GM12864 (cell line): ENCODE measurements at regions not wholly inside any gene's neighbourhood (a gene's known extent, or its start where the extent isn't known, plus 50 kb on each side); places are given as distances from the start of the nearest gene placed in this dataset.

Experiments
- DNase-seq: peaks from one replicate; pipeline ENCODE4 v3.0.0-alpha.2; 2011; ENCODE audit warnings: low read depth
- H3K4me3 ChIP-seq: 2 replicates; pipeline ENCODE4 v1.5.1; 2011; ENCODE audit warnings: mild to moderate bottlenecking, low read depth, low read length, control low read depth
- TF ChIP-seq, protein P1 (sequence below): IDR thresholded peaks from 2 replicates; pipeline ENCODE4 v1.5.1; 2011; ENCODE audit warnings: low read depth, mild to moderate bottlenecking, moderate library complexity, low read length, control low read depth, inconsistent platforms; ENCODE audit errors: missing control alignments

DNA sequence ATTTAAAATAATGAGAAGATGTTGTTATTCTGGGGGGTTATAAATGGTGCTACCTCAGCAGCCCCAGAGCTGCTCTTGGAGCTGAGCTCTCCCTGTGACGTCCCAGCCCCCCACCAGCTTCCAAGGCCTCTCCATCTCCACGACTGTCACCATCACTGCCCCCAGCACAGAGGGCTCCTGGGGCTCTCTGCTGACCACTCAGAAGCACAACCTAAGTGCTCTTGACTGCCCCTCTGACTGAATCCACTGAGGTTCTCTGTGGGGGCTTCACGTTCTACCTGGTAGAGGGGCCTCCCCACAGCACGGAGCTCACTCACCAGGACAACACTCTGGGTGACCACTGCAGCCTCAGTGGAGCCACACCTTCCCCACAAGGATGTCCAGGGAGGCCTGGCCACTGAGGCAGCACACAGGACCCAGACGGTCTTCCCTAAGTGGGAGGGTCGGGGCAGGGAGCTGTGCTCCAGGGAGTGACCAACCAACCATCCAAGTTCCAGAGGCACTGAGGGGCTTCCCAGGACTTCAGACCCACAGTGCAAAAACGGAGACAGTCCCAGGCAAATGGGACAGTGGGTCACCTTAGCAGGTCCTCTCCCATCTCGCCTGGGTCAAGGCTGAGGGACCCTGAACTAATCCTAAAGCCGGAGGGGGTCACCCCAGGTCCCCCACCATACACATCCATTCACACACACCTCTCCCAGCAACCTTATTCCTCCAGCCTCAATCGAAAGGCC is 121.0 kb upstream of the PPP2R2D start:
- no peak for DNase-seq
- TF ChIP-seq, protein P1, sequence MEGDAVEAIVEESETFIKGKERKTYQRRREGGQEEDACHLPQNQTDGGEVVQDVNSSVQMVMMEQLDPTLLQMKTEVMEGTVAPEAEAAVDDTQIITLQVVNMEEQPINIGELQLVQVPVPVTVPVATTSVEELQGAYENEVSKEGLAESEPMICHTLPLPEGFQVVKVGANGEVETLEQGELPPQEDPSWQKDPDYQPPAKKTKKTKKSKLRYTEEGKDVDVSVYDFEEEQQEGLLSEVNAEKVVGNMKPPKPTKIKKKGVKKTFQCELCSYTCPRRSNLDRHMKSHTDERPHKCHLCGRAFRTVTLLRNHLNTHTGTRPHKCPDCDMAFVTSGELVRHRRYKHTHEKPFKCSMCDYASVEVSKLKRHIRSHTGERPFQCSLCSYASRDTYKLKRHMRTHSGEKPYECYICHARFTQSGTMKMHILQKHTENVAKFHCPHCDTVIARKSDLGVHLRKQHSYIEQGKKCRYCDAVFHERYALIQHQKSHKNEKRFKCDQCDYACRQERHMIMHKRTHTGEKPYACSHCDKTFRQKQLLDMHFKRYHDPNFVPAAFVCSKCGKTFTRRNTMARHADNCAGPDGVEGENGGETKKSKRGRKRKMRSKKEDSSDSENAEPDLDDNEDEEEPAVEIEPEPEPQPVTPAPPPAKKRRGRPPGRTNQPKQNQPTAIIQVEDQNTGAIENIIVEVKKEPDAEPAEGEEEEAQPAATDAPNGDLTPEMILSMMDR = no peak

DNA sequence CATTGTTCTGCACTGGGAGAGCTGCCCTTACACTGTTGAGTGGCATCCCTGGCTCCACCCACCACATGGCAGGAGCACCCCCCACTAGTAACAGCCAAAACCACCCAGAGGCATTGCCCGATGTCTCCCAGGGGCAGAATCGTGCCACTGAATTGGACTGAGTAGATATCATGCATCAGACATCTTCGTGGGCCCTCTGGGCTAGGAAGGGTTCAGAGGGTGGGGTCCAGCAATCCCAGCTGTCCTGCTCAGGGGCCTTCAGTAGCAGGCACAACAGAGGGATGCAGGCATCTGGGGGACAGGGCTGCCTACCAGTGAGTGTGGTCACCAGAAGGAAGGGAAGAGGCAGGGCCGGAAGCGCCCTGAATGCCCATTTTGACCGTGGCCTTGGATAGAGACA is 119.7 kb upstream of the PPP2R2D start:
- DNase-seq = no peak
- TF ChIP-seq, protein P1 = no peak
- no peak overlapping the region for H3K4me3 ChIP-seq

More for the DNA sequence above, 121.0 kb upstream of the PPP2R2D start:
- no peak overlapping the region for H3K4me3 ChIP-seq

DNA sequence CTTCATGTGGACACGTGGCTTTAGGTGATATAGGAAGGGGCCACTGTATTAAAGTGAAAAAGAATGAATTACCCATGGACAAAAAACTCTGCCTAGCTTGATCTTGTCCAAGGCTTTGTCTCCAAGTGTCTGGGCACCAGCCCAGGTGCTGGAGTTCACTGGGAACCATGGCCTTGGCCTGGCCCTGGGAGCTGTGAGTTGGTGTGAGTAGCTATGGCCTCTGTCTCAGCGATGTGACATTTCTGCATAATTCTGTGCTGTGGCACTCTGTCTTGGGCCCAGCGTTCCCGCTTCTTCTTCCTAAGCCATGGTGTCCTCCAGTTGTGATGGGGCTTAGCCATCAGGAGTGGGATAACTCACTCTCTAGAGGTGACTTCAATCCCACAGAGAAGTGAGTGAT is 119.0 kb upstream of the PPP2R2D start:
- DNase-seq = no peak
- H3K4me3 ChIP-seq = no peak overlapping the region
- TF ChIP-seq, protein P1 = no peak

DNA sequence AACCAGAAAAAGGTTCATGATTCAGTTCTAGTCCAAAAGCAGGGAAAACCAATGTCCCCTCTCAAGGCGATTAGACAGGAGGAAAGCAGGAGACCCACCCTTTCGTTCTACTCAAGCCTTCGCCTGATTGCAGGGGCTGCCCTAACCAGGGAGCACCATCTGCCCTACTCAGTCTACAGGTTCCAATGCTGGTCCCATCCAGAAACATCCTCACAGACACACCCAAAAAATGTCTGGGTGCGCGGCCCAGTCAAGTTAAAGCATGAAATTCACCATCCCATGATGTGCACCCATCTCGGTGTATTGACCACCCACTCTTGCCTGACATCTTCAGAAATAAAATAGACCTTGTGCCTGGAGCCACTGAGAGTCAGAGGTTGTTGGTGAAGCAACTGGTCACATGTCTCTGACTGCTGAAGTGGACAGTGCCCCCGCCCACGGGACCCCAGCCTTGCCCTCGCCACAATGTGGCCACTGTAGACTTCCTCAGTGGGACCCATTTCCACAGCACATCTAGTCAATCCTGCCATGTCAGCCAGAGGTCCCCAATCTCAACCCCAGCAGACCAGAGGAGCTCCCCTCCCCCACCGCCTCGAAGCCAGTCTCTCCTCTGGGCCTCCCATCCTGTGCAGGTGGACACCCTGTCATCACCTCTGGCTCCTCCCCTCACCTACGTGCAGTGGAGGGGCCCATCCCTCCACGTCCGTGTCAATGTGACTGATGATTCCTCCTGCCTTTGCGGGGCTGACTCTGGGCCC is 116.3 kb upstream of the PPP2R2D start:
- no peak overlapping the region for H3K4me3 ChIP-seq
- no peak for DNase-seq
- TF ChIP-seq, protein P1 = no peak

DNA sequence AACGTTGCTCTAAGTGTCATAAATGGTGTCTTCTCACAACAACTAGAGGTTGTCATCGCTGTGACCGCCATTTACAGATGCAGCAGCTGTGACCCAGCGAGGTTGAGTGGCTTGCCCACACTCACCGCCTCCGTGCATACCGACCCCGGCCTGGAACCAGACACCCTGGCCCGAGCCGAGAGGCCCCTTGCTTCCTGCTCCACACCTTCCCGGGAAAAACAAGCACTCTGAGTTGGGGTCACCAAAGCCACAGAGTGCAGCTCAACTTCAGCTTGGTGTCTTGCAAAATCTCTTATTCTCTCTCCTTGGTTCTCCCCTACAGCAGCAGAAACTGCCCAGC is 115.7 kb upstream of the PPP2R2D start:
- TF ChIP-seq, protein P1 = no peak
- no peak overlapping the region for H3K4me3 ChIP-seq
- DNase-seq = no peak

DNA sequence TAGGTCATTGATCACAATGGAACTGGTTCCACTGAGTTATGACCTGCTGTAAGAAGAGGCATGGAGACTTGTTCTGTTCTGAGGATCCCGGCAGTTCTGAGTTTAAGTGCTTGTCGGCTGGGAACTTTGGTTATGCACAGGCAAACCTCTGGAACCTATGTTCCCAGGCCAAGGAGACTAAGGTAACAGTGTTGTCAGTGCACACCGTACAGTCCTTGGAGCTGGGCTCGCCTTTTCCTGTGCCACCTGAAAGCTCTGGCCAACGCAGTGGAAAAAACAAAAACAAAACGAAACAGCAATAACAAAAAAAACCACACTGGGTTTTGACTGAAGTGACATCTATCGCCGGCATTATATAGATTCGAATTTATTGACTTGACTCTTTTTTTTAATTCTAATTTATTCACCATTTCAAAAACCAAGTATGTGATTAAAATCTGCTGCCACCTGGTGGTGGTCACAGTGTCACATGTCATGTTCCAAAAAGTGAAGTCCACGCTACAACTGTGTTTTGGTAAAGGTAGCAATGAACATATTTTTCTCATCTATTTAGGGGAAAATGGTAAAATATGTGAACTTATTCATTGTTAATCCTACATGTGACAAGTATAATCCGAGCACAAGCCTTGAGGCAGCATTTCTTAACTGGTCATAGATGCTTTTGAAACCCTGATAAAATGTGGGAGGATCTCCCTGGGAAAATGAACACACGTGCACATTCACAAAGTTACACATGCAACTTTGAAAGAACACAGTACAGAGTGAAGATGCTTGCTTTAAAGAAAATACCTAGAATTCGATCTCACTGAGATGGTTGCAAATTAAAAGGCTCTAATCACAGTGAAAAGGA is 113.8 kb upstream of the PPP2R2D start:
- no peak for DNase-seq
- TF ChIP-seq, protein P1 = peak; percentile 48
- H3K4me3 ChIP-seq = no peak overlapping the region
